BLaER1 (cell line): ENCODE measurements at regions not wholly inside any gene's neighbourhood (a gene's known extent, or its start where the extent isn't known, plus 50 kb on each side); places are given as distances from the start of the nearest gene placed in this dataset.
"Not testable (repeated sequence)": the region's sequence is repeated elsewhere in the genome, so short reads cannot be mapped to it uniquely, and the experiment has no call there.

ENCODE experiments used
- H3K27ac ChIP-seq: shearing (Covaris generic); formaldehyde crosslinking; 2 replicates; pipeline ENCODE4 v1.8.1; 2022
- H3K27me3 ChIP-seq: shearing (Covaris generic); formaldehyde crosslinking; 2 replicates; pipeline ENCODE4 v1.8.1; 2022
- H3K36me3 ChIP-seq: shearing (Covaris generic); formaldehyde crosslinking; 2 replicates; pipeline ENCODE4 v1.8.1; 2022
- H3K4me1 ChIP-seq: shearing (Covaris generic); formaldehyde crosslinking; 2 replicates; pipeline ENCODE4 v1.8.1; 2022
- H3K4me2 ChIP-seq: shearing (Covaris generic); formaldehyde crosslinking; 2 replicates; pipeline ENCODE4 v1.8.1; 2022
- H3K4me3 ChIP-seq: shearing (Covaris generic); formaldehyde crosslinking; 2 replicates; pipeline ENCODE4 v1.8.1; 2022
- H3K9ac ChIP-seq: shearing (Covaris generic); formaldehyde crosslinking; 2 replicates; pipeline ENCODE4 v1.8.1; 2022
- H3K9me3 ChIP-seq: shearing (Covaris generic); formaldehyde crosslinking; 2 replicates; pipeline ENCODE4 v1.8.1; 2022
- H4K20me1 ChIP-seq: shearing (Covaris generic); formaldehyde crosslinking; 2 replicates; pipeline ENCODE4 v1.8.1; 2022
- Cebpa-rat ChIP-seq: shearing (Covaris generic); IDR thresholded peaks from 2 replicates; pipeline ENCODE4 v1.8.1; 2022

GRCh38 chr22:49660321-49660720 is 167.4 kb downstream of the BRD1 start:
- Histone ChIP-seq H3K9me3 (no peaks in the 10 kb centered on the region), H3K4me3 (no peak overlapping the region), H4K20me1 (peaks cover 14% of the 10 kb centered on the region; the same call in 1 of the 2 replicates), H3K27ac (peak overlapping the region; percentile 87), H3K9ac (no peak overlapping the region), H3K27me3 (no peaks in the 10 kb centered on the region), H3K36me3 (peaks cover 11% of the 10 kb centered on the region), H3K4me2 (peak overlapping the region; percentile 99), H3K4me1 (peaks cover 96% of the 10 kb centered on the region)
- no peak for TF ChIP-seq Cebpa-rat

GRCh38 chr22:49659924-49660315 is 167.8 kb downstream of the BRD1 start:
- Histone ChIP-seq H3K27ac (peak overlapping the region; percentile 87), H3K9ac (no peak overlapping the region), H3K4me2 (peak overlapping the region; percentile 99), H3K36me3 (peaks cover 15% of the 10 kb centered on the region), H3K9me3 (no peaks in the 10 kb centered on the region), H3K4me1 (peaks cover 96% of the 10 kb centered on the region), H4K20me1 (peaks cover 18% of the 10 kb centered on the region), H3K4me3 (no peak overlapping the region), H3K27me3 (no peaks in the 10 kb centered on the region)
- no peak for TF ChIP-seq Cebpa-rat

- H3K4me2 ChIP-seq = peak overlapping the region; percentile 99
Measured at GRCh38 chr22:49659281-49659923, 168.3 kb downstream of the BRD1 start.

DNA sequence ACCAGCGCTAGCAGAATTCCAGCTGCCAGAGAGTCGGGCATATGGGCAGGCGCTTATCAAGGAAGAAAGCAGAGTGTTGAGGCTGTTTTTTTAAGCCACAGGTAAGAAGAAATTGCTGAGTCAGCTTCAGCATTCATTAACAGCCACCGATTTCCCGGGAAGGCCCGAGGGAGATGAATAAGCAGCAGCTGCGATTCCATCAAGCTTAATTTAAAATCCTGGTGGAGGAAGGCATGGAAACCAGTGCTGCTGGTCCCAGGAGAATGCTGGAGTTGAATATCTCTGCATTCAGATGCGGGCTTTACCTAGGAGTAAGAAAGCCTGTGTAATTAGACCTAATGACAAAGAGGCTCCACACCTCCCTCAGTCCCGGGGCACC is 168.8 kb downstream of the BRD1 start:
- H4K20me1 ChIP-seq = peaks cover 29% of the 10 kb centered on the region
- peak overlapping the region; percentile 99 for H3K4me2 ChIP-seq
- H3K9ac ChIP-seq = peak overlapping the region; percentile 83; the same call in 1 of the 2 replicates
- peaks cover 96% of the 10 kb centered on the region for H3K4me1 ChIP-seq
- H3K27me3 ChIP-seq = no peaks in the 10 kb centered on the region
- H3K4me3 ChIP-seq = no peak overlapping the region
- peaks cover 23% of the 10 kb centered on the region for H3K36me3 ChIP-seq
- no peak for TF ChIP-seq Cebpa-rat
- peak overlapping the region; percentile 87 for H3K27ac ChIP-seq
- peaks cover 2% of the 10 kb centered on the region; the same call in 1 of the 2 replicates for H3K9me3 ChIP-seq

More at GRCh38 chr22:49659281-49659923, 168.3 kb downstream of the BRD1 start:
- Histone ChIP-seq H3K9ac (no peak overlapping the region), H4K20me1 (peaks cover 23% of the 10 kb centered on the region), H3K4me3 (no peak overlapping the region), H3K9me3 (no peaks in the 10 kb centered on the region), H3K27ac (peak overlapping the region; percentile 87), H3K36me3 (peaks cover 18% of the 10 kb centered on the region), H3K27me3 (no peaks in the 10 kb centered on the region), H3K4me1 (peaks cover 96% of the 10 kb centered on the region)
- no peak for TF ChIP-seq Cebpa-rat

GRCh38 chr22:49657974-49658590 is 169.6 kb downstream of the BRD1 start:
- Histone ChIP-seq H3K27ac (peak overlapping the region; percentile 87), H3K9ac (peak overlapping the region; percentile 83), H4K20me1 (peaks cover 37% of the 10 kb centered on the region), H3K4me1 (peaks cover 89% of the 10 kb centered on the region), H3K9me3 (peaks cover 10% of the 10 kb centered on the region; the same call in 1 of the 2 replicates), H3K4me3 (peak overlapping the region; percentile 91), H3K4me2 (peak overlapping the region; percentile 99), H3K36me3 (peaks cover 31% of the 10 kb centered on the region), H3K27me3 (no peaks in the 10 kb centered on the region)
- TF ChIP-seq Cebpa-rat = no peak

DNA sequence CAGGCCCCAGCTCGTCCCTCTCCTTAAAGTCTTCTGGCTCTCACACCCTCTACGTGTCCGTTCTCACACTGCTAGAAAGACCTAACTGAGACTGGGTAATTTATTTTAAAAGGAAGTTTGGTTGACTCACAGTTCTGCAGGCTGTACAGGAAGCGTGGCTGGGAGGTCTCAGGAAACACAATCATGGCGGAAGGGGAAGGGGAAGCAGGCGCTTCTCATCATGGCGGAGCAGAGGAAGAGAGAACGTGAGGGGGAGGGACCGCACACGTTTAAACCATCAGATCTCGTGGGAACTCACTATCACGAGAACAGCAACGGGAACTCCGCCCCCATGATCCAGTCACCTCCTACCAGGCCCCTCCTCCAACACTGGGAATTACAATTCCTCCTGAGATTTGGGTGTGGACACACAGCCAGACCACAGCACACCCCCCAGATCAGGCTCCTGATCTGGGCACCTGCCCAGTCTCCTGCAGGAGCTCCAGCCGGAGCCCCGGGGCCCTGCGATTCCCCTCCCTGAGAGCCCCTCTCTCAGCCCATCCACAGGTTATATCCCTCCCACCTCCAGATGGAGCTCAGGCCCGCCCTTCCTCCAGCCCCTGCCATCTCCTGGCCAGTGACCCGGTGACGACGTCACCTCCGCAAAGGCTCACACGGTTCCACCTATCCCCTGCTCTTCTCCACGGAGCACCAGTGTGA is 170.2 kb downstream of the BRD1 start:
- Histone ChIP-seq H3K27ac (peak overlapping the region; percentile 87), H3K4me3 (peak overlapping the region; percentile 91)

DNA sequence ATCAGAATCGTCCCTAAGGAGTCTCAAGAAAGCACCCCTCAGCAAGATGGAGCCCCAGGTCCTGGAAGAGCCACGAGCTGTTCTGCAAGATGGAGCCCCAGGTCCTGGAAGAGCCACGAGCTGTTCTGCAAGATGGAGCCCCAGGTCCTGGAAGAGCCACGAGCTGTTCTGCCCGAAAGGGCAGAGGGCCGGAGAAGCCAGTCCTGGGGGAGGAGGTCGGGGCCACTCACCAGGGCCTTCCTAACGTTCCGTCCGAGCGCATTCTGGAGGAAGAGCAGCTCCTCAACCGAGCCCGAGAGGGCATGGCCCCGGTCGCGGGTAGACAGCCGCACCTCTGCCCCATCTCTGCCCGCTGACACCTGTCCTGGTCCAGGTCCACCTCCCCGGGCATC is 170.8 kb downstream of the BRD1 start:
- Histone ChIP-seq H3K4me3 (peak overlapping the region; percentile 91), H3K9ac (peak overlapping the region; percentile 83), H3K27ac (peak overlapping the region; percentile 87)

More for the DNA sequence above, 170.2 kb downstream of the BRD1 start:
- H3K4me2 ChIP-seq = peak overlapping the region; percentile 99
- peaks cover 82% of the 10 kb centered on the region for H3K4me1 ChIP-seq
- peak overlapping the region; percentile 83 for H3K9ac ChIP-seq
- H4K20me1 ChIP-seq = peaks cover 43% of the 10 kb centered on the region
- H3K36me3 ChIP-seq = peaks cover 38% of the 10 kb centered on the region
- H3K27me3 ChIP-seq = no peaks in the 10 kb centered on the region
- no peak for TF ChIP-seq Cebpa-rat
- H3K9me3 ChIP-seq = peaks cover 17% of the 10 kb centered on the region

GRCh38 chr22:49656291-49656851 is 171.3 kb downstream of the BRD1 start:
- H4K20me1 ChIP-seq = peaks cover 54% of the 10 kb centered on the region
- H3K9me3 ChIP-seq = peaks cover 25% of the 10 kb centered on the region
- H3K27ac ChIP-seq = peak overlapping the region; percentile 87
- H3K36me3 ChIP-seq = peaks cover 48% of the 10 kb centered on the region
- no peak for TF ChIP-seq Cebpa-rat
- peak overlapping the region; percentile 99 for H3K4me2 ChIP-seq
- H3K9ac ChIP-seq = peak overlapping the region; percentile 83
- peak overlapping the region; percentile 91 for H3K4me3 ChIP-seq
- H3K27me3 ChIP-seq = no peaks in the 10 kb centered on the region
- peaks cover 72% of the 10 kb centered on the region for H3K4me1 ChIP-seq

More for the DNA sequence above, 170.8 kb downstream of the BRD1 start:
- Histone ChIP-seq H3K9me3 (peaks cover 22% of the 10 kb centered on the region), H3K4me1 (peaks cover 77% of the 10 kb centered on the region), H3K4me2 (peak overlapping the region; percentile 99), H3K36me3 (peaks cover 43% of the 10 kb centered on the region), H4K20me1 (peaks cover 49% of the 10 kb centered on the region)
- H3K27me3 ChIP-seq = not testable (repeated sequence)

DNA sequence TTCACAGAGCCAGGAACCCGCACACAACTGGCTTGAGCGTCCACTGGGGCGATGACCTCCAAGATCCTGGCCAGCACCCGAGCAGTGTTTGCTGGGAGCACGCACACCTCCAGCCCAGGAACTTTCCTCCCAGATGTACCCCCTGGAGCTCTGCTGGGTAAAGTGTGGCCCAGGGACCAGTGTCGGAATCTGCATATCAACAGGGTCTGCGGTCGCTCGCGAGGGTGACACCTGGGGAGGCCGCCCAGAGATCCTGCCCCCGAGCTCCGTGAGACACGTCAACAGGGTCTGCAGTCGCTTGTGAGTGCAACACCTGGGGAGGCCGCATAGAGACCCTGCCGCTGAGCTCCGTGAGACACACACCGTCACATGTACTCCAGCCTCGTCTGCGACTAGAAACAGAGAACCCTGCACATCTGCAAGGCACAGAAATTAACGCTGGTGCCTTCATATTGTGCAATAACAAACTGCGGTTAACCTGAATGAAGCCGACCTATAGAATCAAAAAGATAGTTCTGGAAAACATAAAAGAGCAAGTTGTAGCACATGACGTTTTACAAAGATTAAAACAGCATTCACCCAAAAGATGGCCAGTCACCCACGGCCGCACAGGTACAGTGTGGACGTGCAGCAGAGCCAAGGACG is 172.4 kb downstream of the BRD1 start:
- H4K20me1 ChIP-seq = peaks cover 65% of the 10 kb centered on the region
- 0 out of 2 replicates have a peak overlapping the region, but pooled peaks have one; percentile 83 for H3K9ac ChIP-seq
- peaks cover 68% of the 10 kb centered on the region for H3K4me1 ChIP-seq
- H3K9me3 ChIP-seq = peaks cover 25% of the 10 kb centered on the region
- peak overlapping the region; percentile 91; the same call in 1 of the 2 replicates for H3K4me3 ChIP-seq
- no peak overlapping the region for H3K27ac ChIP-seq
- H3K27me3 ChIP-seq = no peaks in the 10 kb centered on the region
- H3K36me3 ChIP-seq = peaks cover 59% of the 10 kb centered on the region
- TF ChIP-seq Cebpa-rat = peak; percentile 74; the same call in 1 of the 2 replicates
- H3K4me2 ChIP-seq = peak overlapping the region; percentile 99
